NAMALWA (cell line): ENCODE measurements at regions not wholly inside any gene's neighbourhood (a gene's known extent, or its start where the extent isn't known, plus 50 kb on each side); places are given as distances from the start of the nearest gene placed in this dataset.
"Not testable (repeated sequence)": the region's sequence is repeated elsewhere in the genome, so short reads cannot be mapped to it uniquely, and the experiment has no call there.

Experiments
- DNase-seq: peaks from one replicate; pipeline ENCODE4 v3.0.0-alpha.2; 2015; ENCODE audit warnings: low spot score

GRCh38 chr3:105285653-105286241 is 81.0 kb upstream of the ALCAM start:
- DNase-seq = no peak

- DNase-seq = no peak
Measured at GRCh38 chr3:105293441-105293840, 73.3 kb upstream of the ALCAM start.

DNA sequence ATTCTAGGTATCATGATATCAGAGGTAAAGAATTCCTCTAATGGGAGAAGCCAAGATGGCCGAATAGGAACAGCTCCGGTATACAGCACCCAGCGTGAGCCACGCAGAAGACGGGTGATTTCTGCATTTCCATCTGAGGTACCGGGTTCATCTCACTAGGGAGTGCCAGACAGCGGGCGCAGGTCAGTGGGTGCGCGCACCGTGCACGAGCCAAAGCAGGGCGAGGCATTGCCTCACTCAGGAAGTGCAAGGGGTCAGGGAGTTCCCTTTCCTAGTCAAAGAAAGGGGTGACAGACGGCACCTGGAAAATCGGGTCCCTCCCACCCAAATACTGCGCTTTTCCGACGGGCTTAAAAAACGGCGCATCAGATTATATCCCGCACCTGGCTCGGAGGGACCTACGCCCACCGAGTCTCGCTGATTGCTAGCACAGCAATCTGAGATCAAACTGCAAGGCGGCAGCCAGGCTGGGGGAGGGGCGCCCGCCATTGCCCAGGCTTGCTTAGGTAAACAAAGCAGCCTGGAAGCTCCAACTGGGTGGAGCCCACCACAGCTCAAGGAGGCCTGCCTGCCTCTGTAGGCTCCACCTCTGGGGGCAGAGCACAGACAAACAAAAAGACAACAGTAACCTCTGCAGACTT is 70.4 kb upstream of the ALCAM start:
- DNase-seq = not testable (repeated sequence)

DNA sequence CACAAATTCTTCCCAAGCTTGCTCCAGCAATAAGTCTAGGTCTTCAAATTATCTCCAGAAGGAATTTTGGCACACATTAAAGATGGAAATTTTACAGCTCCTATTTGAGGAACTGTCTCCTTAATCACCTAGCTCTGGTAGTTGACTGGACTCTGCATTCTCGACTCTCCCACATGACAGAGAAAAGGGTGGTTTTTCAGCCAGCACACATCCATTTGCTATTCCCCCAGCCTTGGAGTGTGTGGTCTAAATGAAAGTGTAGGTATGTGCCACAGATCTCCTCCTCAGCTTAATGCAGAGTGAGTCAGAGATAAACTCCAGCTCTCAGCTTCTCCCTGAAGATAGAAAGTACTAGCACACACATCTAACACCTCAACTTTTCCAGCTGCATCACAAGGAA is 62.2 kb upstream of the ALCAM start:
- DNase-seq = no peak

DNA sequence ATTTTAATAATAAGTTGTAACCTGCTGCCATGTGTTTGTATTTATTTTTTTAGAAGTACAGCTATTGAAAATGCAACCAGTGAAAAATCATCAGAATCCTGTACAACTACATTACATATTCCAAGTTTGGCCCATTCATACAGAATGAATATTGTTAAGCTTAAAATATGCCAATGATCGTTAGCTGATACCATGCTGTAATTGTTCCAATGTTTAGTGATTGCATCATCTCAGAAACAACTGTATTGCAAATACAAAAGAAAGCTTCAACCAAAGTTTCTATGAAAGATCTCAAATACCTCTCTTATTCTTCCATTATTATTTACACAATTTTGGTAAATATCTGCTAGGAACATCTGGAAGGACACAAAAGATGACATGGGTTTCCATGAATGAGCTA is 51.6 kb upstream of the ALCAM start:
- DNase-seq = no peak

DNA sequence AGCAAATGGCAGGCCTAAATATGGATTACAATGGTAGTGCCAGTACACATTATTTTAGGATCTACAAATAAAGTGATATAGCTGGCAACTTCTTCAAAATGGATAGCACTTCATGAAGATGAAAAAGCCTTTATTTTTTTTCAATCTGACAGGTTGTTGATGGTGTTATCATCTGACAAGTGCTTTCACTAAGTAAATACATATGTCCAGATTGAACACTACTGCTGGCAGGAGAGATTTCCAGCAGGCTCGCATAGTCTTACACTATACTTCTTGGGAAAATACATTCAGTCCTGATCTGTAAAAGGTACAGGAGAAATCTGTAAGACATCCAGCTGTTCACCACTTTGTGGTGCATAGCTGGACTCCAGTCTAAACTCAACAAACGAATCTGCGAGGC is 50.9 kb upstream of the ALCAM start:
- no peak for DNase-seq

GRCh38 chr3:105316331-105316730 is 50.4 kb upstream of the ALCAM start:
- no peak for DNase-seq
